SH-SY5Y (cell line): ENCODE measurements at regions not wholly inside any gene's neighbourhood (a gene's known extent, or its start where the extent isn't known, plus 50 kb on each side); places are given as distances from the start of the nearest gene placed in this dataset.

Source experiments
- GATA2 ChIP-seq: IDR thresholded peaks from 2 replicates; pipeline ENCODE4 v1.6.1; 2011; ENCODE audit warnings: mild to moderate bottlenecking, low read depth, low read length
- GATA3 ChIP-seq: IDR thresholded peaks from 2 replicates; pipeline ENCODE4 v1.6.1; 2011; ENCODE audit warnings: low read depth, mild to moderate bottlenecking, low read length, moderate library complexity

DNA sequence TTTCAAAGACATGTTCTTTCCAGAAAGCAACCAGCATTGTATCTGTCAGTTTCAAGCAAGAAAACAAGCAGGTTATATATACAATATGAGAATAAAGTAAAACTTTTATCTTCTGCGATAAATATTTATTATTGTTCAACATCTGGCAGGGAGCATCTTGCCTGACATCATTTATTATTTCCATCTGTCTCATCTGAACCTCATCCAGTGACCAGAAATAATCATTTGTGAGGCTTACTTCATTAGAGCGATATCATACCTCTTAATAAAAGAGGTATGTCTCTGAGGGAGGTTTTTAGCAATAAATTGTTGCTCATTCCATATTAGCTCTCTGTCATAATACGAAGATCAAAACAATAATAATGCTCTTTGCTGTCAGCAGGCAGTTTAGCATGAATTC is 226.1 kb downstream of the CDC14C start:
- TF ChIP-seq GATA3 (no peak), GATA2 (no peak)
